Islet precursor cell (in vitro differentiated cells): ENCODE measurements at regions not wholly inside any gene's neighbourhood (a gene's known extent, or its start where the extent isn't known, plus 50 kb on each side); places are given as distances from the start of the nearest gene placed in this dataset.
"Not testable (repeated sequence)": the region's sequence is repeated elsewhere in the genome, so short reads cannot be mapped to it uniquely, and the experiment has no call there.

ENCODE experiments used
- DNase-seq: peaks from one replicate; pipeline ENCODE4 v3.0.0-alpha.2; 2018

DNA sequence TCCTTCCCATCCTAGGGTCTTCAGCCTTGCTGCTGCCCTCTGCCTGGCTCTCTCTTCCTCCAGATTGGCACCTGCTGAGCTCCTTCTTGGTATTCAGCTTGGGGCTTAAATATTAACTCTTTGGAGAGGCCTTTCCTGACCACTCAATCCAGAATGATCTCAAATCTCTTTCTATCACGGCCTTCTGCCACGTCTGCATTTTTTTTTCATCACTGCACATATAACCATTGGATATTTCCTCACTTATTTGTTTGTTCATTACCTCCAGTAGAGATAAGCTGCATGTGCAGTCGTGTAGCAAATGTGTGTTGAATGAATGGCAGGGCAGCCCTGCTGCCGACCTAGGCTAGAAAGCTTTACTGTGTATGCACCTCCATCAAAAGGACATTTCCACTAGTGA lies 51.6 kb upstream of the MPP7 start:
- DNase-seq: no peak

- no peak for DNase-seq
Observed at GRCh38 chr10:28355376-28355775, 52.5 kb upstream of the MPP7 start.

DNA sequence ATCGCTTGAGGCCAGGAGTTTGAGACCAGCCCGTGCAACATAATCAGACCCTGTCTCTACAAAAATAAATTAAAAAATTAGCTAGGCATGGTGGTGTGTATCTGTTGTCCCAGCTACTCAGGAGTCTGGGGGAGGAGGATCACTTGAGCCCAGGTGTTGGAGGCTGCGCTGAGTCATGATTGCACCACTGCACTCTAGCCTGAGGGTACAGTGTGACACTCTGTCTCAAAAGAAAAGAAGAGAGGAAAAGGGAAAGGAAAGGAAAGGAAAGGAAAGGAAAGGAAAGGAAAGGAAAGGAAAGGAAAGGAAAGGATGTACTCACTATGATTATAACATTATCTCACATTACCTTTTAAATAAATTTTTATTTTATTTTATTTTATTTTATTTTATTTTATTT lies 56.5 kb upstream of the MPP7 start:
- no peak for DNase-seq

DNA sequence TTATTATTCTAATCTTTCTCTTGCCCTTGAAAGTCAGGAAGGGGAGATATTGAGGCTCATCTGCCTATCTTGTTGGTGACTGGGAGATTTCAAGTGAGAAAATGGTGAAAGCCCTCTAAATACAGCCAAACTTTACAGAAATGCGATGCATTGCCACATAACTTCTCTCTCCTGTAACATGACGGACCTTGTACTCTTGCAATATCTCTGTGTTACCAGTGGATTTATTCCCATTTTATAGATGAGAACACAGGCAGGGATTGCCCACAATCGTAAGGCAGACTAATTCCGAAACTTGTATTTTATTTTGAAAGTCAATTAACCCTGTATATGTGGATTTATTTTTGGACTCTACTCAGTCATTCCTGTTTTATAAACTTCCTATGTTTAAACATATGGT lies 57.3 kb upstream of the MPP7 start:
- no peak for DNase-seq

- DNase-seq: no peak
Observed at GRCh38 chr10:28363376-28363775, 60.5 kb upstream of the MPP7 start.

DNA sequence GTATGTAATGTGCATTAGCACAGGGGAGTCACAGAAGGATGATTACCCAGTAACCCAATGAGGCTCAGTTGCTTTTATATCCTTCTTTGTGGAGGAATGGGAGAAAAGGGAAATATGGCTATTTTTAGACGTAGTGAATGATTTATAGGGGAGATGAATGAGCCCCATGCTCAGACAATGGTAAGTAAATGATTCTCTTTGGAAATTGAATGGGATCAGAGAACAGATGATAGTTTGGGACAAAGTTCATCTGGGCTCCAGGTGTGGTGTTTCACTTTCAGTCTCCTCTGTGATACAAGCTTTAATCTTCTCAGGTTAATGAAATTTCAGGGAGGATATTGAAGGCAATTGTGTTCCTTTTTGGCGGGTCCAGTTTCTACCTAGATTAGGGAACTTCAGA lies 63.0 kb upstream of the MPP7 start:
- no peak for DNase-seq

- DNase-seq: no peak
Observed at GRCh38 chr10:28366994-28367393, 64.1 kb upstream of the MPP7 start.

DNA sequence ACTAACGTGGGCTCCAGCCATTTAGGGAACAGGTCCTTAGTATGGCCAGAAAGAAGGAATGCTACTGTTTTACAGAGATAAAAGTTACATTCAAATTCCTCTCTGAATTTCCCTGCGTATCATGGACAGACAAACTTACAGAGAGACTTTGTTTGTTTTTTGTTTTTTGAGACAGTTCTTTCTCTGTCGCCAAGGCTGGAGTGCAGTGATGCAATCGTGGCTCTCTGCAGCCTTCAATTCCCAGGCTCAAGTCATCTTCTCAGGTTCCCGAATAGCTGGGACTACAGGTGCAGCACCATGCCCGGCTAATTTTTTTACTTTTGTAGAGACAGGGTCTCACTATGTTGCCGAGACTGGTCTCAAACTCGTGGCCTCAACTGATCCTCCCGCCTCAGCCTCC lies 64.5 kb upstream of the MPP7 start:
- DNase-seq: no peak

DNA sequence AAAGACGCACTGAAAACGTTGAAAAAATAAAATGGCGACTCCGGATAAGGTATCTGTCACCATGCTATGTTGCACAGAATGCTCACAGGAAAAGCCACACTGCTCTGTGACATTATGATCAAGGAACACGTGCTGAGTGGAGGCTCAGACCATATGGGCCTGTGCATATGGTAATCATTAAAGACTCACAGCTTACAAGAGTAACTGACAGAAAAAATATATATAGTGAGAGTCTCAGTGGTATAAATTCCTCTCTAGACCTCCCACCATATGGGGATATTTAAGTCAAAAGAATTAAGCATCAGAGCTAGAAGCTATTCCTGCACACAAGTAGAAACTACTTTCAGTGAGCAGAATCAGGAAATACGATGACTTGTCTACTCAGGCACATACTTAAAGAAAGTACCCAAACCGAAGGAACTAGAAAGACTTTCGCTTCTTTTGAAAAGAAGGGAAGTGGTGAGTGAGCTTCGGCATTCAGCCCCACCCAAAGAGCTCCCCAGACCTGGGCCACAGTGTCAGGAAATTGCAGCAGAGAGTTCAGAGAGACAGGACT lies 65.1 kb upstream of the MPP7 start:
- DNase-seq: no peak

GRCh38 chr10:28370107-28370835 lies 67.4 kb upstream of the MPP7 start:
- no peak for DNase-seq

DNA sequence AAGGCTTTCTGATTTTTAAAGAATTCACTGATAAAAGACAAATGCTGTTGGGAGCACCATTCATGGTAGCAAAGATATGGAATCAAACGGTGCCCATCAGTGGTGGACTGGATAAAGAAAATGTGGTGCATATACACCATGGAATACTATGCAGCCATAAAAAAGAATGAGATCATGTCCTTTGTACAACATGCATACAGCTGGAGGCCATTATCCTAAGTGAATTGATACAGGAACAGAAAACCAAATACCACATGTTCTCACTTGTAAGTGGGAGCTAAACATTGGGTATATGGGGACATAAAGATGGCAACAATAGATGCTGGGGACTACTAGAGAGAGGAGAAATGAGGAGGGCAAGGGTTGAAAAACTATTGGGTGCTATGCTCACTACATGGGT lies 68.8 kb upstream of the MPP7 start:
- not testable (repeated sequence) for DNase-seq

DNA sequence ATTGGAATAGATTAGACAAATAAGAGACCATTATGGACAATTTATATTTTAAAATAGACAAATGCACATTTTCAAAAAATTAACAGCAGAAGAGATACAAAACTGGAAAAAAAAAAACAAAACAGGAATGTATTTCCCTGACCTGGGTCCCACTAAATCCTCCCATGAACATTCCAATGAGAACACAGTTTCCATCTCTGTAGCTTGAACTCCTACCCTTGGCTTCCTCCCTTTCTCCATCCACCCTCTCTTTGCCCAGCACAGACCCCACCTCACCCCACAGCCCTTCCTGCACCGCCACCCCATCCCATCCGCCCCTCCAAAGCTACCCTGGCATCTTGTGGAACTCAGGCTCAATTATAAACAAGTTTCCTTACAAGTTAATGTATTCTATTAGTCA lies 71.2 kb upstream of the MPP7 start:
- DNase-seq: no peak

DNA sequence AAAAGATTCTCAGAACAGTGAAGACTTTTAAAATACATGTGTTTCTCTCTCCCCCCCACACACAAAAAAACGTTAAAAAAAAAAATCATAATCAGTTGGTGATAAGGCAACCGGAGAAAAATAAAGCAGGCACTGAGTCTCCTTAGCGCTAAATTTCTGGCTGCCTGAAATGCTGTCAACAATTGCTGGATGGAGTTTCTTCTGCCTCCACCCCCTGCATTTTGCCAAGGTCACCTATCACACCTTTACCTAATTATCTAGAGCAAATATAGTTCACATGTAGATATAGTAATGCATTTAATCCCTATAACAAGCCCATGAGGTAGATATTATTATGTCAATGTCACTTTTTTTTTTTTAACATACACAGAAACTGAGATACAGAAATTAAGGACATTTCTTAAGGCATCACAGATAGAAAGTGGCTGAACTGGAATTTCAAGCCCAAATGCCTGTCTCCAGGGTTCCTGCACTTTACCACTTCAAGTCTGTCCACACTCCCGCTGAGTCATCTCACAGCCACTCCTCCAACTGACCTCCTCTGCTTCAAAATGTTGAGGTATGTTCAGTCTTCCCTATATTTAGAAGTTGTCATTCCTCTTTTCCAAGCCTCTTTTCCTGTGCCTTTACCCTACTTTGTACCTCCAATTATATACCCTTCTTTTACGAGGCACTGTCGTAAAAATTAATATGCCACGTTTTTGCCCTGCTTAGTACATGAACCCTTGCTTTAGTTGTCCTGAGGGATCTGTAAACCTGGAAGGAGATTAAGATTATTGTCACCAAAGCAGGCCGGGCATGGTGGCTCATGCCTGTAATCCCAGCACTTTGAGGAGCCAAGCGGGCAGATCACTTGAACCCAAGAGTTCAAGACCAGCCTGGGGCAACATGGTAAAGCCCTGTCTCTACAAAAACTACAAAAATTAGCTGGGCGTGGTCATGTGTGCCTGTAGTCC lies 72.8 kb upstream of the MPP7 start:
- peak; percentile 82 for DNase-seq

GRCh38 chr10:28378986-28379585 lies 76.2 kb upstream of the MPP7 start:
- no peak for DNase-seq

GRCh38 chr10:28381466-28381865 lies 78.6 kb upstream of the MPP7 start:
- no peak for DNase-seq

- DNase-seq: peak; percentile 92
Observed at GRCh38 chr10:28381903-28382347, 79.1 kb upstream of the MPP7 start.

GRCh38 chr10:28382525-28383269 lies 79.8 kb upstream of the MPP7 start:
- no peak for DNase-seq

- DNase-seq: no peak
Observed at GRCh38 chr10:28384557-28384956, 81.7 kb upstream of the MPP7 start.

DNA sequence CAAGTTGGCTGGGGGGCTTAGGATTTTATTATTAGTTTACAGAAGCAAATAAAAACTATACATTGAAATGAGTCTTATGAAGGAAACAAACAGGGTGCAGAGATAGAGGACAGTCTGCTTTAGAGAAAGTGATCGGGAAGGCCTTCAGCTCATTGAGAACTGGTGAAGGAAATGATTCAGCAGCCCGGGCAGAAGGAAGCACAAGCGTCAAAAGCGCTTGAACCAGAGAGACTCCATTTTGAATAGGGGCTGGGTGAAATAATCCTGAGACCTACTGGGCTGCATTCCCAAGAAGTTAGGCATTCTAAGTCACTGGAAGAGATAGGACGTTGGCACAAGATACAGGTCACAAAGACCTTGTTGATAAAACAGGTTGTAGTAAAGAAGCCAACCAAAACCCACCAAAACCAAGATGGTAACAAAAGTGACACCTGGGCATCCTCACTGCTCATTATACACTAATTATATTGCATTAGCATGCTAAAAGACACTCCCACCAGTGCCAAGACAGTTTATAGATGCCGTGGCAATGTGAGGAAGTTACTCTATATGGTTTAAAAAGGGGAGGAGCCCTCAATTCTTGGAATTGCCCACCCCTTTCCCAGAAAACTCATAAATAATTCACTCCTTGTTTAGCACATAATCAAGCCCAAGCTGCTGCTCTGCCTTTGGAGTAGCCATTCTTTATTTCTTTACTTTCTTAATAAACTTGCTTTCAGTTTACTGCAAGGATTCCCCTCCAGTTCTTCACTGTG lies 83.1 kb upstream of the MPP7 start:
- DNase-seq: no peak

- DNase-seq: no peak
Observed at GRCh38 chr10:28386503-28386868, 83.6 kb upstream of the MPP7 start.

DNA sequence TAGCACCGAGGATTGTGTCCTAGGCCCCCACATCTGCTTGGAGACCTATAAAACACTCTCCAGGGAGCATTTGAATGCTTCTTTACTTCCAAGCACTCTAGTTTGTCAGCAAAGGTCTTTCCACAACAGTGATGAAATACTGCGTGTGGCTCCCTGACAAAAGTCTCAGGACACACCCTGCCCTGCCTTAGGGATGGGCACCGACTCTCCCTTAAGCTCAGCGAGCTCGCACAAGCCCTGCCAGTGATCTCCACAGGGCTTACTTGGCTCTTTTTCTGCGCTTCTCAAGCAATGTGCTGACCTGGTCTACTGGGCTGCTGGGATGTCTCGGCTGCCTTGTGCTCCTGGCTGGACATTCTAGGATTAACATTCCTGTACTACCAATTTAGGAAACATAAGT lies 84.3 kb upstream of the MPP7 start:
- DNase-seq: no peak

- DNase-seq: no peak
Observed at GRCh38 chr10:28391283-28391682, 88.4 kb upstream of the MPP7 start.
